HCT116 (cell line): ENCODE measurements at regions not wholly inside any gene's neighbourhood (a gene's known extent, or its start where the extent isn't known, plus 50 kb on each side); places are given as distances from the start of the nearest gene placed in this dataset.

ENCODE experiments used
- ATAC-seq: fragments of 200-7000 bp; cut with Tn5 transposase; 2 replicates; pipeline ENCODE4 v1.9.1; 2020; ENCODE audit warnings: mild to moderate bottlenecking, moderate library complexity
- BruUV-seq: library from RNA; stranded (reverse); fragments of 400-500 nt; replicated peaks from 2 replicates; lab custom pipeline; 2021; lab: Mats Ljungman, UMichigan
- CTCF ChIA-PET: fragments of 300-600 bp; sonication (Branson Sonifier 250); formaldehyde crosslinking; loops from one replicate; lab custom pipeline; 2021; ENCODE audit warnings: antibody characterized with exemption; lab: Charles Lee
- POLR2A ChIA-PET: fragments of 300-600, 350-600 bp; sonication (Branson Sonifier 250); formaldehyde crosslinking; loops from one replicate; lab custom pipeline; 2021; ENCODE audit warnings: antibody characterized with exemption; lab: Charles Lee
- RAD21 ChIA-PET, 2 experiments: fragments of 300-600 bp; sonication (Branson Sonifier 250); formaldehyde crosslinking; loops; one replicate each; lab custom pipeline; 2023; ENCODE audit warnings: low total read pairs in 2 of 2; ENCODE audit not compliant: uncharacterized antibody in 2 of 2, unreplicated experiment in 2 of 2, low non-redundant PET in 1 of 2; lab: Charles Lee
- DNase-seq: peaks from one replicate; pipeline ENCODE4 v3.0.0-alpha.2; 2010; ENCODE audit warnings: low read depth, low spot score
- H2AFZ ChIP-seq: fragments of 200-600 bp; shearing (Covaris generic), sonication (generic); 2 replicates; pipeline ENCODE4 v1.6.1; 2017; ENCODE audit warnings: low read depth, mixed run types, mixed read lengths, antibody characterized with exemption, low read length; ENCODE audit not compliant: poor library complexity, severe bottlenecking
- H3K27ac ChIP-seq: 2 replicates; pipeline ENCODE4 v1.5.1; 2012; ENCODE audit warnings: low read depth, low read length
- H3K27me3 ChIP-seq: fragments of 200-600 bp; sonication (generic); 2 replicates; pipeline ENCODE4 v1.6.1; 2016; ENCODE audit warnings: mixed run types, low read length, mixed read lengths; ENCODE audit not compliant: insufficient read depth
- H3K36me3 ChIP-seq, 2 experiments: fragments of 200-500 bp in 1 of 2; fragments of 200-600 bp in 1 of 2; sonication (Bioruptor generic) in 1 of 2; sonication (generic) in 1 of 2; 2 replicates each; pipeline versions ENCODE4 v1.5.1 to v1.6.1; 2014 to 2016; ENCODE audit warnings: low read length in 2 of 2, inconsistent platforms in 1 of 2, mixed read lengths in 1 of 2, mixed run types in 1 of 2; ENCODE audit not compliant: insufficient read depth in 2 of 2, control insufficient read depth in 1 of 2
- H3K4me1 ChIP-seq, 2 experiments: fragments of 200-600 bp in 1 of 2; sonication (generic) in 1 of 2; 2 replicates each; pipeline versions ENCODE4 v1.5.1 to v1.6.1; 2012 to 2017; ENCODE audit warnings: low read length in 2 of 2, inconsistent platforms in 1 of 2, mild to moderate bottlenecking in 1 of 2, mixed read lengths in 1 of 2, mixed run types in 1 of 2, moderate library complexity in 1 of 2; ENCODE audit not compliant: insufficient read depth in 2 of 2, control insufficient read depth in 1 of 2
- H3K4me2 ChIP-seq: fragments of 200-600 bp; sonication (generic); 2 replicates; pipeline ENCODE4 v1.6.1; 2017; ENCODE audit warnings: mixed run types, low read length, mixed read lengths
- H3K4me3 ChIP-seq, 2 experiments: fragments of 200-600 bp in 1 of 2; sonication (generic) in 1 of 2; replicated peaks in 1 of 2; 2 replicates each; pipeline ENCODE4 v1.5.1; 2011 to 2016; ENCODE audit warnings: low read length in 2 of 2, control low read depth in 1 of 2, low read depth in 1 of 2, mild to moderate bottlenecking in 1 of 2, mixed read lengths in 1 of 2, mixed run types in 1 of 2
- H3K79me2 ChIP-seq: fragments of 200-600 bp; sonication (generic); 2 replicates; pipeline ENCODE4 v1.6.1; 2017; ENCODE audit warnings: mild to moderate bottlenecking, mixed run types, low read length, moderate library complexity, mixed read lengths; ENCODE audit not compliant: insufficient read depth
- H3K9ac ChIP-seq: fragments of 200-600 bp; sonication (generic); 2 replicates; pipeline ENCODE4 v1.6.1; 2016; ENCODE audit warnings: low read length, mixed read lengths
- H3K9me2 ChIP-seq: fragments of 200-600 bp; sonication (generic), shearing (Covaris generic); 2 replicates; pipeline ENCODE4 v1.6.1; 2017; ENCODE audit warnings: mixed run types, mild to moderate bottlenecking, moderate library complexity; ENCODE audit not compliant: insufficient read depth
- H3K9me3 ChIP-seq, 2 experiments: fragments of 200-500 bp in 1 of 2; fragments of 200-600 bp in 1 of 2; sonication (Bioruptor generic) in 1 of 2; sonication (generic) in 1 of 2; 2 replicates each; pipeline ENCODE4 v1.6.1; 2014 to 2017; ENCODE audit warnings: low read length in 2 of 2, mixed read lengths in 2 of 2, inconsistent platforms in 1 of 2, low read depth in 1 of 2, mild to moderate bottlenecking in 1 of 2, mixed run types in 1 of 2, moderate library complexity in 1 of 2; ENCODE audit not compliant: control insufficient read depth in 1 of 2, insufficient read depth in 1 of 2
- H4K20me1 ChIP-seq: fragments of 200-600 bp; sonication (generic), shearing (Covaris generic); 2 replicates; pipeline ENCODE4 v1.6.1; 2017; ENCODE audit warnings: mixed run types, mild to moderate bottlenecking, moderate library complexity; ENCODE audit not compliant: insufficient read depth
- EGR1 ChIP-seq: IDR thresholded peaks from 2 replicates; pipeline ENCODE4 v1.6.1; 2012; ENCODE audit warnings: low read depth
- ELF1 ChIP-seq: IDR thresholded peaks from 2 replicates; pipeline ENCODE4 v1.6.1; 2012; ENCODE audit warnings: low read depth, borderline replicate concordance
- EZH2 ChIP-seq: fragments of 200-600 bp; sonication (generic); IDR thresholded peaks from 2 replicates; pipeline ENCODE4 v1.6.1; 2017; ENCODE audit warnings: antibody characterized with exemption, mixed run types
- EZH2phosphoT487 ChIP-seq: fragments of 200-600 bp; IDR thresholded peaks from 2 replicates; pipeline ENCODE4 v1.6.1; 2018; ENCODE audit warnings: antibody characterized with exemption, borderline replicate concordance
- POLR2A ChIP-seq: IDR thresholded peaks from 2 replicates; pipeline ENCODE4 v1.7.0; 2011; ENCODE audit warnings: borderline replicate concordance; ENCODE audit not compliant: insufficient read depth, insufficient read length; ENCODE audit errors: extremely low read depth
- SIN3A ChIP-seq: IDR thresholded peaks from 2 replicates; pipeline ENCODE4 v1.6.1; 2012; ENCODE audit warnings: low read depth
- SRF ChIP-seq: IDR thresholded peaks from 2 replicates; pipeline ENCODE4 v1.6.1; 2012; ENCODE audit warnings: low read depth
- YY1 ChIP-seq: IDR thresholded peaks from 2 replicates; pipeline ENCODE4 v1.6.1; 2011; ENCODE audit warnings: low read length, low read depth, moderate library complexity, mild to moderate bottlenecking; ENCODE audit not compliant: insufficient replicate concordance; ENCODE audit errors: extremely low read depth
- ZNF274 ChIP-seq: fragments of 200-500 bp; sonication (Bioruptor generic); IDR thresholded peaks from 2 replicates; pipeline ENCODE4 v1.6.1; 2014; ENCODE audit warnings: mild to moderate bottlenecking, low read depth, low read length, inconsistent platforms
- intact Hi-C: fragments of 100-400 bp; cut with micrococcal nuclease; formaldehyde crosslinking; loops from 2 replicates; pipeline ENCODE4 v1.10.0; 2022
- TF ChIP-seq, protein P1 (sequence below): IDR thresholded peaks from 2 replicates; pipeline ENCODE4 v1.6.1; 2012; ENCODE audit warnings: low read depth

DNA sequence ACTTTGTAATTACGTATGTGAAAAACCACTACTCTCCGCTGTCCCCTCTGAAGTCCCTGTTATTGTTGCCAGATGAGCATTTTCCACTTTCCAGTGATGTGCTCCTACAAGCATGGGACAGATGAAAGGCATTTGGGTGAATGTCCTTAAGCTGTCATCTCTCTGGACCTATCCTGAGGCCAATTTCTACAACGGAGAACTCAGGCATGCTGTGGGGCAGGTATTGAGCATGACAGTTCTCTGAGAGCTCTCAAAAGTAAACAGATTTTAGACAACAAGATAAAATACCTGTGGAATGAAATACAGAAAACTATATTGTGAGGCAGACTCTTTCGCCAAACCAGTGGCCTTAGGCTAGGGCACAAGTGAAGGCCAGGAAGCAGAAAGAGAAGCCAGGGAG, 656.5 kb upstream of the NR2F2 start:
- no peaks in the 10 kb centered on the region for H3K4me1 ChIP-seq
- RAD21 ChIA-PET = no interaction called here
- no peak overlapping the region for H3K9ac ChIP-seq
- ATAC-seq (no peak), DNase-seq (no peak)
- POLR2A ChIA-PET = no interaction called here
- H3K79me2 ChIP-seq = no peaks in the 10 kb centered on the region
- H2AFZ ChIP-seq = no peak overlapping the region
- CTCF ChIA-PET = no interaction called here
- no peak overlapping the region for H3K4me2 ChIP-seq
- H3K4me3 ChIP-seq = no peak overlapping the region
- TF ChIP-seq ZNF274 (no peak), SRF (no peak), EGR1 (no peak), YY1 (no peak), EZH2 (no peak), POLR2A (no peak)
- no TSS peak for BruUV-seq
- H3K9me2 ChIP-seq = no peaks in the 10 kb centered on the region
- no peaks in the 10 kb centered on the region for H4K20me1 ChIP-seq
- H3K36me3 ChIP-seq = no peaks in the 10 kb centered on the region
- H3K27me3 ChIP-seq = no peaks in the 10 kb centered on the region
- no peaks in the 10 kb centered on the region for H3K9me3 ChIP-seq
- no peak overlapping the region for H3K27ac ChIP-seq
- intact Hi-C loops = no loop called here

DNA sequence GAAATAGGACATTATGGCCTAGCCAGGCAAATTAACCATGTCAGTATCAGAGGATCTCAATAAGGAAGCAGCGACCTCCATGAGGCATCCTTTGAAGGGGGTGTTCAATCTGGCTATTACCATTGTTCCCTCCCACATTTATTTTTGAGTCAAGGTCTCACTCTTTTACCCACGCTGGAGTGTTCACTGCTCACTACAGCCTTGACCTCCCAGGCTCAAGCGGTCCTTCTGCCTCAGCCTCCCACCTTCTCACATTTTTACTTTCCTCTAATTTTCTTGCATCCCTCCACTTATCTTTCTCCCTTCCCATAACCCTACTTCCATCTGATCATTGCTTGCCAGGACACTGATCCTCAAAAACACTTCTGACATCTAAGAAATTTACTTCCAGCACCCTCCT, 654.0 kb upstream of the NR2F2 start:
- ATAC-seq (no peak), DNase-seq (no peak)
- Histone ChIP-seq H3K9ac (no peak overlapping the region), H3K27ac (no peak overlapping the region), H3K9me2 (no peaks in the 10 kb centered on the region), H3K9me3 (no peaks in the 10 kb centered on the region), H2AFZ (no peak overlapping the region), H3K4me1 (no peaks in the 10 kb centered on the region), H3K4me2 (no peak overlapping the region), H3K4me3 (no peak overlapping the region), H4K20me1 (no peaks in the 10 kb centered on the region), H3K79me2 (no peaks in the 10 kb centered on the region), H3K27me3 (no peaks in the 10 kb centered on the region), H3K36me3 (no peaks in the 10 kb centered on the region)
- TF ChIP-seq ELF1 (no peak), SIN3A (no peak), POLR2A (no peak), EZH2 (no peak), SRF (no peak), EZH2phosphoT487 (no peak)
- TF ChIP-seq, protein P1, sequence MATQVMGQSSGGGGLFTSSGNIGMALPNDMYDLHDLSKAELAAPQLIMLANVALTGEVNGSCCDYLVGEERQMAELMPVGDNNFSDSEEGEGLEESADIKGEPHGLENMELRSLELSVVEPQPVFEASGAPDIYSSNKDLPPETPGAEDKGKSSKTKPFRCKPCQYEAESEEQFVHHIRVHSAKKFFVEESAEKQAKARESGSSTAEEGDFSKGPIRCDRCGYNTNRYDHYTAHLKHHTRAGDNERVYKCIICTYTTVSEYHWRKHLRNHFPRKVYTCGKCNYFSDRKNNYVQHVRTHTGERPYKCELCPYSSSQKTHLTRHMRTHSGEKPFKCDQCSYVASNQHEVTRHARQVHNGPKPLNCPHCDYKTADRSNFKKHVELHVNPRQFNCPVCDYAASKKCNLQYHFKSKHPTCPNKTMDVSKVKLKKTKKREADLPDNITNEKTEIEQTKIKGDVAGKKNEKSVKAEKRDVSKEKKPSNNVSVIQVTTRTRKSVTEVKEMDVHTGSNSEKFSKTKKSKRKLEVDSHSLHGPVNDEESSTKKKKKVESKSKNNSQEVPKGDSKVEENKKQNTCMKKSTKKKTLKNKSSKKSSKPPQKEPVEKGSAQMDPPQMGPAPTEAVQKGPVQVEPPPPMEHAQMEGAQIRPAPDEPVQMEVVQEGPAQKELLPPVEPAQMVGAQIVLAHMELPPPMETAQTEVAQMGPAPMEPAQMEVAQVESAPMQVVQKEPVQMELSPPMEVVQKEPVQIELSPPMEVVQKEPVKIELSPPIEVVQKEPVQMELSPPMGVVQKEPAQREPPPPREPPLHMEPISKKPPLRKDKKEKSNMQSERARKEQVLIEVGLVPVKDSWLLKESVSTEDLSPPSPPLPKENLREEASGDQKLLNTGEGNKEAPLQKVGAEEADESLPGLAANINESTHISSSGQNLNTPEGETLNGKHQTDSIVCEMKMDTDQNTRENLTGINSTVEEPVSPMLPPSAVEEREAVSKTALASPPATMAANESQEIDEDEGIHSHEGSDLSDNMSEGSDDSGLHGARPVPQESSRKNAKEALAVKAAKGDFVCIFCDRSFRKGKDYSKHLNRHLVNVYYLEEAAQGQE = no peak
- no TSS peak for BruUV-seq
- CTCF ChIA-PET = no interaction called here
- POLR2A ChIA-PET = no interaction called here
- intact Hi-C loops = no loop called here
- RAD21 ChIA-PET = no interaction called here
